ENCODE measurements at regions not wholly inside any gene's neighbourhood (a gene's known extent, or its start where the extent isn't known, plus 50 kb on each side); places are given as distances from the start of the nearest gene placed in this dataset.

DNA sequence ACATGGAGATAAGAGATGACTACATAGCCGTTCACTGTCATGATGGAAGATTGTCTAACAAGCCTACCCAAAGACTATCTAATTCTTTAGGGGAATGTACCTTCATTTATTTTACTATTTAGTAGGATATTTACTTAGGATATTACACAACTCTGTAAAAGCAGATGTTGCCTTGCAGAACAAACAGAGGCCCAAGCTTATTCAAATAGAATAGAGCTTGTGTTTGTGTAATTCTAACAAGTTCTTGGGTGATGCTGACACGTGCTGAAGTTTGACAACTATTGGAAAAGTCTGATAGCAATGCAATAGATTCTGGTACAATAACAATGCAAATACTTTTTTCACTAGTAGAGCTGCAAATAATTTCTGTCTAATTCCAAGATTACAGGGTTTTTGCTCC, 447.6 kb downstream of the TOX3 start:
- TF ChIP-seq, protein P1, sequence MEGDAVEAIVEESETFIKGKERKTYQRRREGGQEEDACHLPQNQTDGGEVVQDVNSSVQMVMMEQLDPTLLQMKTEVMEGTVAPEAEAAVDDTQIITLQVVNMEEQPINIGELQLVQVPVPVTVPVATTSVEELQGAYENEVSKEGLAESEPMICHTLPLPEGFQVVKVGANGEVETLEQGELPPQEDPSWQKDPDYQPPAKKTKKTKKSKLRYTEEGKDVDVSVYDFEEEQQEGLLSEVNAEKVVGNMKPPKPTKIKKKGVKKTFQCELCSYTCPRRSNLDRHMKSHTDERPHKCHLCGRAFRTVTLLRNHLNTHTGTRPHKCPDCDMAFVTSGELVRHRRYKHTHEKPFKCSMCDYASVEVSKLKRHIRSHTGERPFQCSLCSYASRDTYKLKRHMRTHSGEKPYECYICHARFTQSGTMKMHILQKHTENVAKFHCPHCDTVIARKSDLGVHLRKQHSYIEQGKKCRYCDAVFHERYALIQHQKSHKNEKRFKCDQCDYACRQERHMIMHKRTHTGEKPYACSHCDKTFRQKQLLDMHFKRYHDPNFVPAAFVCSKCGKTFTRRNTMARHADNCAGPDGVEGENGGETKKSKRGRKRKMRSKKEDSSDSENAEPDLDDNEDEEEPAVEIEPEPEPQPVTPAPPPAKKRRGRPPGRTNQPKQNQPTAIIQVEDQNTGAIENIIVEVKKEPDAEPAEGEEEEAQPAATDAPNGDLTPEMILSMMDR (IDR thresholded peaks at IDR 0.05 in 2 of 3, conservative IDR thresholded peaks at IDR 0.05 in 1 of 3; ENCODE audit: borderline replicate concordance in 1 of 3, insufficient read depth in 1 of 3, low read depth in 2 of 3, low read length in 2 of 3): no peak
- TF ChIP-seq POLR2A (IDR thresholded peaks at IDR 0.05; ENCODE audit: borderline replicate concordance, extremely low read depth, insufficient read depth, insufficient read length): no peak
- TF ChIP-seq, protein P2, sequence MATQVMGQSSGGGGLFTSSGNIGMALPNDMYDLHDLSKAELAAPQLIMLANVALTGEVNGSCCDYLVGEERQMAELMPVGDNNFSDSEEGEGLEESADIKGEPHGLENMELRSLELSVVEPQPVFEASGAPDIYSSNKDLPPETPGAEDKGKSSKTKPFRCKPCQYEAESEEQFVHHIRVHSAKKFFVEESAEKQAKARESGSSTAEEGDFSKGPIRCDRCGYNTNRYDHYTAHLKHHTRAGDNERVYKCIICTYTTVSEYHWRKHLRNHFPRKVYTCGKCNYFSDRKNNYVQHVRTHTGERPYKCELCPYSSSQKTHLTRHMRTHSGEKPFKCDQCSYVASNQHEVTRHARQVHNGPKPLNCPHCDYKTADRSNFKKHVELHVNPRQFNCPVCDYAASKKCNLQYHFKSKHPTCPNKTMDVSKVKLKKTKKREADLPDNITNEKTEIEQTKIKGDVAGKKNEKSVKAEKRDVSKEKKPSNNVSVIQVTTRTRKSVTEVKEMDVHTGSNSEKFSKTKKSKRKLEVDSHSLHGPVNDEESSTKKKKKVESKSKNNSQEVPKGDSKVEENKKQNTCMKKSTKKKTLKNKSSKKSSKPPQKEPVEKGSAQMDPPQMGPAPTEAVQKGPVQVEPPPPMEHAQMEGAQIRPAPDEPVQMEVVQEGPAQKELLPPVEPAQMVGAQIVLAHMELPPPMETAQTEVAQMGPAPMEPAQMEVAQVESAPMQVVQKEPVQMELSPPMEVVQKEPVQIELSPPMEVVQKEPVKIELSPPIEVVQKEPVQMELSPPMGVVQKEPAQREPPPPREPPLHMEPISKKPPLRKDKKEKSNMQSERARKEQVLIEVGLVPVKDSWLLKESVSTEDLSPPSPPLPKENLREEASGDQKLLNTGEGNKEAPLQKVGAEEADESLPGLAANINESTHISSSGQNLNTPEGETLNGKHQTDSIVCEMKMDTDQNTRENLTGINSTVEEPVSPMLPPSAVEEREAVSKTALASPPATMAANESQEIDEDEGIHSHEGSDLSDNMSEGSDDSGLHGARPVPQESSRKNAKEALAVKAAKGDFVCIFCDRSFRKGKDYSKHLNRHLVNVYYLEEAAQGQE (IDR thresholded peaks at IDR 0.05; ENCODE audit: low read depth): no peak
- TF ChIP-seq EZH2 (IDR thresholded peaks at IDR 0.05): no peak
- no peak for TF ChIP-seq TCF7L2 (IDR thresholded peaks at IDR 0.05; ENCODE audit: borderline replicate concordance, extremely low read depth, insufficient read depth, insufficient read length)
- no peak for TF ChIP-seq EGR1 (IDR thresholded peaks at IDR 0.05; ENCODE audit: low read depth)
- no peak for TF ChIP-seq SIN3A (IDR thresholded peaks at IDR 0.05; ENCODE audit: low read depth)
- TF ChIP-seq, protein P3, sequence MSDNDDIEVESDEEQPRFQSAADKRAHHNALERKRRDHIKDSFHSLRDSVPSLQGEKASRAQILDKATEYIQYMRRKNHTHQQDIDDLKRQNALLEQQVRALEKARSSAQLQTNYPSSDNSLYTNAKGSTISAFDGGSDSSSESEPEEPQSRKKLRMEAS (IDR thresholded peaks at IDR 0.05): no peak
- no peak for TF ChIP-seq ZFX (IDR thresholded peaks at IDR 0.05)
- TF ChIP-seq JUND (IDR thresholded peaks at IDR 0.05): no peak
- TF ChIP-seq SP1 (IDR thresholded peaks at IDR 0.05; ENCODE audit: low read depth): no peak
- TF ChIP-seq POLR2AphosphoS5 (IDR thresholded peaks at IDR 0.05; ENCODE audit: low read depth, low read length): no peak
